ENCODE measurements at regions not wholly inside any gene's neighbourhood (a gene's known extent, or its start where the extent isn't known, plus 50 kb on each side); places are given as distances from the start of the nearest gene placed in this dataset.

DNA sequence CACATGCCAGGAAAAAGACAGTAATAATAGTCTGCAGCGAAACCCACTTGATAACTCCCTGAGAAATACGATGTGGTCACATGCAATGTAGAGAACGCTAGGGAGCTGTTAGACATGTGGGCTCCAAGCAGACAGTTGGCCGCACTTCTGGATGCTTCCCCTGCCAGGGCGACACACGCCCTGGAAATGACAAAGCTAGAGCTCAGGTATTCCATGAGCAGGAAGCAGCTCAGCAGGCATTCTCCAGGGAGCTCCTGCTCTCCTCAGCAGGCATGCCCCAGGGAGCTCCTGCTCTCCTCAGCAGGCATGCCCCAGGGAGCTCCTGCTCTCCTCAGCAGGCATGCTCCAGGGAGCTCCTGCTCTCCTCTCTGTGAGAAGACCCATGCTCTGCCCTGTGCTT is 52.4 kb upstream of the NXT1 start:
- TF ChIP-seq CTCF (IDR thresholded peaks at IDR 0.05) (no peak), POLR2A (IDR thresholded peaks at IDR 0.05) (no peak)

All from heart left ventricle (tissue), 13 donors.